H1 (cell line): ENCODE measurements at regions not wholly inside any gene's neighbourhood (a gene's known extent, or its start where the extent isn't known, plus 50 kb on each side); places are given as distances from the start of the nearest gene placed in this dataset.

Source experiments
- CTCF ChIA-PET: fragments of 300-600 bp; sonication (Branson Sonifier 250); formaldehyde crosslinking; loops from one replicate; lab custom pipeline; 2021; ENCODE audit not compliant: partially characterized antibody; lab: Charles Lee
- POLR2A ChIA-PET: fragments of 300-600 bp; sonication (Branson Sonifier 250); formaldehyde crosslinking; loops from one replicate; lab custom pipeline; 2021; ENCODE audit warnings: inconsistent platforms; ENCODE audit not compliant: partially characterized antibody; lab: Charles Lee
- DNase-seq, 2 experiments: peaks; one replicate each; pipeline versions ENCODE4 v3.0.0 to v3.0.0-alpha.2; 2010 to 2022; ENCODE audit warnings: low spot score in 2 of 2, low read depth in 1 of 2, mixed read lengths in 1 of 2
- FAIRE-seq: peaks from 2 replicates; lab custom pipeline; 2011; peaks lifted over from hg19 to GRCh38; lab: Jason Lieb, UNC
- H2AFZ ChIP-seq: 2 replicates; pipeline ENCODE4 v1.8.1; 2012; ENCODE audit warnings: low read length, inconsistent platforms
- H2AK5ac ChIP-seq: 2 replicates; pipeline ENCODE4 v1.6.1; 2013; ENCODE audit warnings: low read depth, low read length
- H2BK120ac ChIP-seq: replicated peaks from 2 replicates; pipeline ENCODE3; 2013; ENCODE audit warnings: low read depth, low read length, inconsistent platforms
- H2BK12ac ChIP-seq: 2 replicates; pipeline ENCODE4 v1.6.1; 2013; ENCODE audit warnings: low read depth, low read length
- H2BK15ac ChIP-seq: 2 replicates; pipeline ENCODE4 v1.6.1; 2013; ENCODE audit warnings: low read length
- H2BK20ac ChIP-seq: 2 replicates; pipeline ENCODE4 v1.6.1; 2013; ENCODE audit warnings: low read length
- H2BK5ac ChIP-seq: 2 replicates; pipeline ENCODE4 v1.6.1; 2013; ENCODE audit warnings: low read depth, low read length
- H3K14ac ChIP-seq: 2 replicates; pipeline ENCODE4 v1.6.1; 2013; ENCODE audit warnings: inconsistent platforms; ENCODE audit not compliant: insufficient read length
- H3K18ac ChIP-seq: 2 replicates; pipeline ENCODE4 v1.6.1; 2013; ENCODE audit warnings: low read length; ENCODE audit errors: extremely low read depth
- H3K23ac ChIP-seq: 2 replicates; pipeline ENCODE4 v1.6.1; 2013; ENCODE audit warnings: inconsistent platforms; ENCODE audit not compliant: insufficient read length
- H3K23me2 ChIP-seq: 2 replicates; pipeline ENCODE4 v1.6.1; 2013; ENCODE audit warnings: low read depth, low read length
- H3K27ac ChIP-seq: 2 replicates; pipeline ENCODE4 v1.6.1; 2011; ENCODE audit warnings: low read depth, low read length, inconsistent platforms
- H3K27me3 ChIP-seq, 4 experiments: replicated peaks in 1 of 4; 1 replicate in 1 of 4; 2 replicates in 3 of 4; pipeline versions ENCODE4 v1.6.1 to v1.8.1; 2011 to 2013; ENCODE audit warnings: low read length in 3 of 4, mild to moderate bottlenecking in 3 of 4, inconsistent platforms in 2 of 4, mixed read lengths in 2 of 4, moderate library complexity in 1 of 4; ENCODE audit not compliant: control insufficient read depth in 3 of 4, insufficient read depth in 3 of 4; ENCODE audit errors: extremely low read depth in 1 of 4
- H3K36me3 ChIP-seq, 4 experiments: 2 replicates each; pipeline versions ENCODE4 v1.6.1 to v1.8.1; 2011 to 2013; ENCODE audit warnings: mild to moderate bottlenecking in 4 of 4, low read length in 3 of 4, moderate library complexity in 2 of 4, control low read depth in 1 of 4, inconsistent platforms in 1 of 4; ENCODE audit not compliant: insufficient read depth in 4 of 4, control insufficient read depth in 2 of 4
- H3K4ac ChIP-seq: replicated peaks from 2 replicates; pipeline ENCODE3; 2013; ENCODE audit warnings: low read length, low read depth, mixed read lengths, inconsistent platforms; ENCODE audit not compliant: insufficient read length
- H3K4me1 ChIP-seq, 4 experiments: replicated peaks in 1 of 4; 1 replicate in 1 of 4; 2 replicates in 3 of 4; pipeline versions ENCODE4 v1.6.1 to v1.8.1; 2011 to 2013; ENCODE audit warnings: low read length in 3 of 4, inconsistent platforms in 2 of 4, mixed read lengths in 1 of 4; ENCODE audit not compliant: insufficient read depth in 4 of 4, control insufficient read depth in 3 of 4
- H3K4me2 ChIP-seq, 2 experiments: 2 replicates each; pipeline versions ENCODE4 v1.6.1 to v1.8.1; 2011 to 2013; ENCODE audit warnings: low read depth in 2 of 2, low read length in 2 of 2, control low read depth in 1 of 2, inconsistent platforms in 1 of 2, mild to moderate bottlenecking in 1 of 2; ENCODE audit not compliant: insufficient read depth in 1 of 2
- H3K4me3 ChIP-seq, 4 experiments: fragments of 200-600, 300-600 bp in 1 of 4; sonication (generic), shearing (Covaris generic), sonication (Bioruptor Twin) in 1 of 4; 2 replicates each; pipeline versions ENCODE4 v1.5.1 to v1.8.1; 2011 to 2016; ENCODE audit warnings: low read length in 4 of 4, low read depth in 3 of 4, control low read depth in 2 of 4, inconsistent platforms in 2 of 4, mild to moderate bottlenecking in 2 of 4, mixed read lengths in 1 of 4, moderate library complexity in 1 of 4; ENCODE audit not compliant: insufficient read depth in 2 of 4; ENCODE audit errors: extremely low read depth in 1 of 4
- H3K56ac ChIP-seq: replicated peaks from 2 replicates; pipeline ENCODE3; 2013; ENCODE audit warnings: low read depth, mild to moderate bottlenecking, mixed read lengths, low read length, inconsistent platforms; ENCODE audit not compliant: insufficient read length
- H3K79me1 ChIP-seq: 2 replicates; pipeline ENCODE4 v1.6.1; 2013; ENCODE audit warnings: low read depth, low read length, control low read depth
- H3K79me2 ChIP-seq, 2 experiments: 2 replicates each; pipeline versions ENCODE4 v1.6.1 to v1.8.1; 2012 to 2013; ENCODE audit warnings: low read length in 2 of 2, mild to moderate bottlenecking in 2 of 2, inconsistent platforms in 1 of 2; ENCODE audit not compliant: insufficient read depth in 2 of 2, control insufficient read depth in 1 of 2
- H3K9ac ChIP-seq, 4 experiments: replicated peaks in 1 of 4; 1 replicate in 1 of 4; 2 replicates in 3 of 4; pipeline versions ENCODE4 v1.6.1 to v1.8.1; 2011 to 2013; ENCODE audit warnings: low read depth in 3 of 4, low read length in 3 of 4, control low read depth in 2 of 4, mild to moderate bottlenecking in 2 of 4, moderate library complexity in 2 of 4, inconsistent platforms in 1 of 4; ENCODE audit errors: extremely low read depth in 1 of 4
- H3K9me3 ChIP-seq, 2 experiments: 2 replicates each; pipeline versions ENCODE4 v1.6.1 to v1.8.1; 2012 to 2013; ENCODE audit warnings: mild to moderate bottlenecking in 2 of 2, moderate library complexity in 2 of 2, control low read depth in 1 of 2, inconsistent platforms in 1 of 2, low read depth in 1 of 2, low read length in 1 of 2, mixed read lengths in 1 of 2; ENCODE audit not compliant: insufficient read depth in 2 of 2
- H4K20me1 ChIP-seq, 2 experiments: replicated peaks in 1 of 2; 2 replicates each; pipeline versions ENCODE3 to v1.8.1; 2011 to 2013; ENCODE audit warnings: inconsistent platforms in 2 of 2, low read length in 2 of 2, mild to moderate bottlenecking in 1 of 2; ENCODE audit not compliant: insufficient read depth in 2 of 2, control insufficient read depth in 1 of 2
- H4K5ac ChIP-seq: 2 replicates; pipeline ENCODE4 v1.6.1; 2013; ENCODE audit warnings: low read length, low read depth, mixed read lengths, inconsistent platforms; ENCODE audit not compliant: insufficient read length
- H4K8ac ChIP-seq: 2 replicates; pipeline ENCODE4 v1.8.0; 2013; ENCODE audit warnings: mild to moderate bottlenecking, moderate library complexity, low read length, inconsistent platforms; ENCODE audit not compliant: insufficient read depth; ENCODE audit errors: extremely low read depth
- H4K91ac ChIP-seq: replicated peaks from 2 replicates; pipeline ENCODE3; 2013; ENCODE audit warnings: low read length, mixed read lengths, inconsistent platforms; ENCODE audit not compliant: insufficient read length
- BACH1 ChIP-seq: IDR thresholded peaks from 2 replicates; pipeline ENCODE4 v1.6.1; 2012; ENCODE audit warnings: low read length, improper control_type of control experiment
- E2F6 ChIP-seq: IDR thresholded peaks from 2 replicates; pipeline ENCODE4 v1.6.1; 2012; ENCODE audit warnings: inconsistent platforms
- EGR1 ChIP-seq: IDR thresholded peaks from 2 replicates; pipeline ENCODE4 v1.6.1; 2011; ENCODE audit warnings: low read depth, low read length, borderline replicate concordance
- HDAC2 ChIP-seq, 2 experiments: fragments of 300-600 bp in 1 of 2; sonication (generic) in 1 of 2; IDR thresholded peaks; 2 replicates each; pipeline ENCODE4 v1.6.1; 2011 to 2012; ENCODE audit warnings: low read depth in 2 of 2, low read length in 2 of 2, mild to moderate bottlenecking in 2 of 2, moderate library complexity in 2 of 2, borderline replicate concordance in 1 of 2, inconsistent platforms in 1 of 2
- JUND ChIP-seq: IDR thresholded peaks from 2 replicates; pipeline ENCODE4 v1.6.1; 2011; ENCODE audit warnings: mild to moderate bottlenecking, improper control_type of control experiment, low read length
- KDM4A ChIP-seq: IDR thresholded peaks from one replicate; pipeline ENCODE4 v1.7.1; 2012; ENCODE audit warnings: low read depth, mild to moderate bottlenecking, moderate library complexity, low read length, inconsistent platforms; ENCODE audit not compliant: severe bottlenecking
- KDM5A ChIP-seq: fragments of 200-600 bp; IDR thresholded peaks from 2 replicates; pipeline ENCODE4 v1.7.1; 2012; ENCODE audit warnings: mild to moderate bottlenecking, low read length, inconsistent platforms, mixed read lengths
- MAFK ChIP-seq: IDR thresholded peaks from 2 replicates; pipeline ENCODE4 v1.6.1; 2012; ENCODE audit warnings: low read depth, mild to moderate bottlenecking, improper control_type of control experiment, low read length
- POLR2A ChIP-seq, 2 experiments: IDR thresholded peaks; 1 replicate in 1 of 2; 2 replicates in 1 of 2; pipeline ENCODE4 v1.6.1; 2011; ENCODE audit warnings: low read depth in 2 of 2, low read length in 2 of 2, mild to moderate bottlenecking in 2 of 2; ENCODE audit errors: control extremely low read depth in 1 of 2
- RBBP5 ChIP-seq: IDR thresholded peaks from 2 replicates; pipeline ENCODE4 v1.7.1; 2012; ENCODE audit warnings: low read depth, mild to moderate bottlenecking, inconsistent platforms, low read length, moderate library complexity, borderline replicate concordance
- SIRT6 ChIP-seq: IDR thresholded peaks from one replicate; pipeline ENCODE4 v1.7.1; 2012; ENCODE audit warnings: low read length, inconsistent platforms
- SP4 ChIP-seq: IDR thresholded peaks from 2 replicates; pipeline ENCODE4 v1.6.1; 2012; ENCODE audit warnings: low read length, inconsistent platforms
- TAF1 ChIP-seq: IDR thresholded peaks from 2 replicates; pipeline ENCODE4 v1.6.1; 2011; ENCODE audit warnings: mild to moderate bottlenecking, low read depth, low read length
- TBP ChIP-seq: IDR thresholded peaks from 2 replicates; pipeline ENCODE4 v1.6.1; 2011; ENCODE audit warnings: low read depth, low read length, improper control_type of control experiment
- TCF12 ChIP-seq: IDR thresholded peaks from 2 replicates; pipeline ENCODE4 v1.6.1; 2011; ENCODE audit warnings: low read depth, mild to moderate bottlenecking, low read length
- YY1 ChIP-seq: IDR thresholded peaks from 2 replicates; pipeline ENCODE4 v1.6.1; 2011; ENCODE audit warnings: low read depth, mild to moderate bottlenecking, low read length
- WGBS, 2 experiments: shearing (Covaris generic) in 1 of 2; methylation state at CpG; one replicate each; pipeline versions ENCODE4 v1.1.6 to v1.1.7; 2013 to 2015; ENCODE audit warnings: low lambda C conversion rate in 2 of 2, mixed read lengths in 2 of 2, inconsistent platforms in 1 of 2, low coverage in 1 of 2, missing lambda C conversion rate in 1 of 2; ENCODE audit not compliant: insufficient replicate concordance in 2 of 2, insufficient coverage in 1 of 2, insufficient read length in 1 of 2; ENCODE audit errors: extremely low coverage in 1 of 2, missing lambda C conversion rate in 1 of 2; 5-methylcytosine and 5-hydroxymethylcytosine counted together

GRCh38 chr6:1197309-1197708, 114.6 kb upstream of the FOXQ1 start:
- FAIRE-seq (no peak), DNase-seq (no peak)
- H3K4me2 ChIP-seq: no peak overlapping the region
- H2BK15ac ChIP-seq: no peak overlapping the region
- H3K23me2 ChIP-seq: no peaks in the 10 kb centered on the region
- CTCF ChIA-PET: interaction anchor here (0.9 kb wide), 2 partner anchors 11 to 18 kb away, joined by 3 read pairs; no protein-coding TSS in a partner anchor
- H4K20me1 ChIP-seq: no peaks in the 10 kb centered on the region
- peaks cover 0 to 2% (median under 1%) of the 10 kb centered on the region in 4 experiments; a peak in 1 of 7 replicates for H3K4me1 ChIP-seq
- no peak overlapping the region for H2BK20ac ChIP-seq
- H3K4ac ChIP-seq: no peak overlapping the region
- H3K27me3 ChIP-seq: no peaks in the 10 kb centered on the region
- H3K4me3 ChIP-seq: no peak overlapping the region
- no peak overlapping the region for H3K14ac ChIP-seq
- no peak overlapping the region for H2AFZ ChIP-seq
- H2BK12ac ChIP-seq: no peak overlapping the region
- H2AK5ac ChIP-seq: no peak overlapping the region
- 89% methylated on average over 3 of the region's 3 CpGs; no CpG with 5 or more reads in 1 of the 2 experiments for WGBS, 2 experiments
- H4K91ac ChIP-seq: no peak overlapping the region
- H3K23ac ChIP-seq: no peak overlapping the region
- H3K9me3 ChIP-seq: 0 out of 4 replicates have a peak, but pooled peaks cover 0 to 8% of the 10 kb centered on the region in 2 experiments
- no peak overlapping the region for H4K8ac ChIP-seq
- H3K18ac ChIP-seq: no peak overlapping the region
- no peak overlapping the region for H2BK5ac ChIP-seq
- H3K56ac ChIP-seq: no peak overlapping the region
- no peaks in the 10 kb centered on the region for H3K79me1 ChIP-seq
- no peaks in the 10 kb centered on the region for H3K36me3 ChIP-seq
- H4K5ac ChIP-seq: no peak overlapping the region
- H3K27ac ChIP-seq: no peak overlapping the region
- no peaks in the 10 kb centered on the region for H3K79me2 ChIP-seq
- no peak overlapping the region for H3K9ac ChIP-seq
- no peak overlapping the region for H2BK120ac ChIP-seq
- POLR2A ChIA-PET: no interaction called here
- TF ChIP-seq YY1: no peak
- no peak for TF ChIP-seq JUND
- TF ChIP-seq BACH1: no peak
- TF ChIP-seq KDM5A: no peak
- no peak for TF ChIP-seq KDM4A
- TF ChIP-seq SP4: no peak
- TF ChIP-seq E2F6: no peak
- TF ChIP-seq TBP: no peak
- TF ChIP-seq RBBP5: no peak
- TF ChIP-seq SIRT6: no peak
- TF ChIP-seq TAF1: no peak
- no peak for TF ChIP-seq TCF12
- no peak for TF ChIP-seq HDAC2 (IDR thresholded peaks at IDR 0.05; ENCODE audit: borderline replicate concordance in 1 of 2, low read depth in 2 of 2, low read length in 2 of 2)
- no peak for TF ChIP-seq POLR2A (IDR thresholded peaks at IDR 0.05; ENCODE audit: control extremely low read depth in 1 of 2, low read depth in 2 of 2, low read length in 2 of 2)
- no peak for TF ChIP-seq EGR1
- no peak for TF ChIP-seq MAFK
